C4-2B (cell line): ENCODE measurements at regions not wholly inside any gene's neighbourhood (a gene's known extent, or its start where the extent isn't known, plus 50 kb on each side); places are given as distances from the start of the nearest gene placed in this dataset.

Experiments
- CTCF ChIP-seq: fragments of 450-650 bp; conservative IDR thresholded peaks from 2 replicates; pipeline ENCODE4 v1.5.1; 2017; ENCODE audit warnings: mild to moderate bottlenecking
- ZFX ChIP-seq: fragments of 450-650 bp; IDR thresholded peaks from 2 replicates; pipeline ENCODE4 v1.6.1; 2017

GRCh38 chr14:81936348-81936747 lies 402.7 kb upstream of the SEL1L start:
- no peak for TF ChIP-seq CTCF
- no peak for TF ChIP-seq ZFX
